Mesodermal cell (in vitro differentiated cells): ENCODE measurements at regions not wholly inside any gene's neighbourhood (a gene's known extent, or its start where the extent isn't known, plus 50 kb on each side); places are given as distances from the start of the nearest gene placed in this dataset.
A peak's percentile ranks its signal among the peaks of the same experiment; 100 is the strongest.
"Not testable (repeated sequence)": the region's sequence is repeated elsewhere in the genome, so short reads cannot be mapped to it uniquely, and the experiment has no call there.

Source experiments
- H3K27ac ChIP-seq: 2 replicates; pipeline ENCODE4 v1.7.0; 2013; ENCODE audit warnings: mild to moderate bottlenecking, low read depth, low read length, moderate library complexity; ENCODE audit not compliant: severe bottlenecking
- H3K36me3 ChIP-seq: 2 replicates; pipeline ENCODE4 v1.7.1; 2013; ENCODE audit warnings: mild to moderate bottlenecking, low read length, moderate library complexity; ENCODE audit not compliant: control insufficient read depth, insufficient read depth
- H3K4me1 ChIP-seq: one replicate; pipeline ENCODE4 v1.7.1; 2013; ENCODE audit warnings: mild to moderate bottlenecking, low read length; ENCODE audit not compliant: insufficient read depth, control insufficient read depth, poor library complexity, severe bottlenecking
- H3K4me3 ChIP-seq: 2 replicates; pipeline ENCODE4 v1.7.0; 2013; ENCODE audit warnings: low read length, control low read depth, mild to moderate bottlenecking; ENCODE audit not compliant: insufficient read depth, poor library complexity, severe bottlenecking; ENCODE audit errors: extremely low read depth
- H3K9me3 ChIP-seq: 2 replicates; pipeline ENCODE4 v1.7.1; 2013; ENCODE audit warnings: mild to moderate bottlenecking, low read length, moderate library complexity; ENCODE audit not compliant: control insufficient read depth
- WGBS, 2 experiments: methylation state at CpG; one replicate each; pipeline ENCODE4 v1.1.5; 2013; ENCODE audit warnings: missing lambda C conversion rate in 2 of 2; ENCODE audit not compliant: insufficient coverage in 2 of 2; 5-methylcytosine and 5-hydroxymethylcytosine counted together

DNA sequence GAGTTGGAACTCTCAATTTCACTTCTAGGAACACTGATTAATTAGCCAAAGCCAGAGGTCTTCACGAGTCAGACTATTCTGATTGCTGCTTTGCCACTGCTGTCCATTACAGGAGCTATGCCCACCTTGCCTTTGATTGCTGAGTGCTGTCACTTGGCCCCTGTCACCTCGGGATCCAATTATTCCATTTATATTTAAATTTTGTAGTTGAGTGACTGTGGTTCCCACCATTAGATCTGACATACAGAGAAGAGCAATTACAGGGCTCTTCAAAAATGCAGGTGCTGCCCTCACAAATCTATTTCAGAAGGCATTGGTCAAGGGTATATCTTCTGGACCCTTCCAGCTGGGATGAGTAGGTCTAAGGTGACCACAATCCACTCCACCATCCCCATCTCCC, 200.8 kb downstream of the GJA1 start:
- not testable (repeated sequence) for H3K4me3 ChIP-seq

DNA sequence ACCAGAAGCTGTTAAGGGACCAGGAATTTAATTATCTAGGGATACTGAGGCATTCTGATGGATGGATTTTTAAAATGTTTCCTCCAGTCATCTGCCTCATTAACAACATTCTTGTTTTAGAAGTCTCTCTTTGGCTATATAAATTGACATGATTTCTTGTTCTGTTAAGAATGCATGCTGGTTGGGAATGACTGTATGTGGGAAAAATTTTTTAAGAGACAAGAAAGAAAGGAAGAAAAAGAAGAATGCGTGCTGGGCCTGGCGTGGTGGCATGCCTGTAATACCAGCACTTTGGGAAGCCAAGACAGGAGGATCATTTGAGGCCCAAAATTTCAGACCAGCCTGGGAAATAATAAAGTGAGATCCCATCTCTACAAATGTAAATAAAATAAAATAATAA, 203.6 kb downstream of the GJA1 start:
- Histone ChIP-seq H3K36me3 (no peaks in the 10 kb centered on the region), H3K27ac (no peak overlapping the region), H3K4me3 (no peak overlapping the region), H3K9me3 (peaks cover 7% of the 10 kb centered on the region), H3K4me1 (no peaks in the 10 kb centered on the region)
- 75 to 78% methylated on average over 2 of the region's 2 CpGs for WGBS, 2 experiments

More for the DNA sequence above, 200.8 kb downstream of the GJA1 start:
- H3K9me3 ChIP-seq, result peaks cover 24% of the 10 kb centered on the region
- not testable (repeated sequence) for H3K36me3 ChIP-seq, H3K4me1 ChIP-seq, H3K27ac ChIP-seq
- WGBS, 2 experiments, result 100% methylated on average over 1 of the region's 2 CpGs; no CpG with 5 or more reads in 1 of the 2 experiments

DNA sequence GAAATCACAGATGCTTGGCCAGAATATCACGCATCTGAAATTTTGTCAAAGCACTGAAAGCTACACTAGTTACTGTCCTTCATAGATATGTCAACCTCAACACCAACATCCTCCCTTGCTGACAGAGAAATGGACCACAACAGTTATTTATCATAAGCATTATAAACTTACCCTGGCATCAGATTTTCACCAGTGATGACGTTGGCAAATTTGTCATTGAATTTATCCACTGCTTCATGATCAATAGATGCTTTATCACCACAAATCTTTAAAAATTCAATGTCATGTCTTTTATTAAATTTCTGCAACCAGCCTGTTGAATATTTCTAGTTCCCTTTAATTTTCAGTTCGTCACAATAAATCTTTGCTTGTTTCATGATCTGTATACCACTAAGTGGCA, 205.7 kb downstream of the GJA1 start:
- H3K9me3 ChIP-seq, result peaks cover 7% of the 10 kb centered on the region
- H3K36me3 ChIP-seq, result no peaks in the 10 kb centered on the region
- no peak overlapping the region for H3K27ac ChIP-seq
- H3K4me1 ChIP-seq, result no peaks in the 10 kb centered on the region
- 66 to 73% methylated on average over 2 of the region's 3 CpGs for whole genome bisulfite sequencing, 2 experiments
- no peak overlapping the region for H3K4me3 ChIP-seq

DNA sequence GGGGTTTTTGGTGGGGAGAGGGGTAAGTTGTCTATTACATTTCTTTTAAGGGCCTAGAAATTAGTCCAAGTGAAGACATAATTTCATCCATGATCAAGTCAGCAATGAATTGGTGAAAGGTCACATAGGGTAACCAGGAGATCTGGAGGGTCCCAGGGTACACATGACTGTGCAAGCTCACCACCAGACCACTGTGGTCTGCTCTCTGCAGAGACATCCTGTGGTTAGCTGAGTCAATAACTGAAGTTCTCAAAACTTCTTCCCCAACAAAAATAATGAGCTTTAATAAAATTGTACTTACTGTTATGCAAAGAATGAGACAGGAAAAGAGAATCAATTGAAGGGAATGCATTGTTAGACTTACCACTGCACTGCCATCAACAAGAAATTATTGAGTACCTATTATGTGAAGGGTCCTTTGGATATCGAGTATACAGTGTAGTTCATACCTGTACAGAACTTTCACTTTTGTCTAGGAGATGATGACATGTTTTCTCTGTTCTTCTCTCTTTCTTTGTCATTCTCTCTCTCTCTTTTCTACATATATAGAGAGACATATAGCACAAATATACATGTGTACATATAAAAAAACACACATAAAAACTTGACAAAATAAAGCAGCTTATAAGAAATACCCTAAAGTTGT, 209.8 kb downstream of the GJA1 start:
- no peak overlapping the region for H3K27ac ChIP-seq
- no peaks in the 10 kb centered on the region for H3K36me3 ChIP-seq
- H3K4me3 ChIP-seq, result no peak overlapping the region
- H3K4me1 ChIP-seq, result no peaks in the 10 kb centered on the region
- no CpG with 5 or more reads among the region's 1 CpG for WGBS, 2 experiments
- no peaks in the 10 kb centered on the region for H3K9me3 ChIP-seq

DNA sequence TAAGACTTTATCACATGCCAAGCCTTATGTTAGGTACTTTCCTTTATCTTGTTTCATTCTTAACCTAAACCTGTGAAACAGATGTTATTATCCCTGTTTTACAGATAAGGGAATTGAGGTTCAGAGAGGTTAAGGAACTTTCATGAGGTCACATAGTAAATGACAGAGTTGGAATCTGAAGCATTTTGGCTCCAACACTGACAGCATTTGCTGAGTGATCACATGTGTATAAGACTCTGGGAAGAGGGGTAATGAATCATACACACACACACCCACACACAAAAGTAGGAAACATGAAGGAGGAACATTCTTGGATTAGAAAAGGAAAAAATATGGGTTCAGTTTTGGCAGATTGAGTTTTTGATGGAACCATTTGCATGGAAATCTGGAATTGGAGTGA, 212.5 kb downstream of the GJA1 start:
- H3K4me3 ChIP-seq, result no peak overlapping the region
- H3K27ac ChIP-seq, result no peak overlapping the region
- no peaks in the 10 kb centered on the region for H3K9me3 ChIP-seq

DNA sequence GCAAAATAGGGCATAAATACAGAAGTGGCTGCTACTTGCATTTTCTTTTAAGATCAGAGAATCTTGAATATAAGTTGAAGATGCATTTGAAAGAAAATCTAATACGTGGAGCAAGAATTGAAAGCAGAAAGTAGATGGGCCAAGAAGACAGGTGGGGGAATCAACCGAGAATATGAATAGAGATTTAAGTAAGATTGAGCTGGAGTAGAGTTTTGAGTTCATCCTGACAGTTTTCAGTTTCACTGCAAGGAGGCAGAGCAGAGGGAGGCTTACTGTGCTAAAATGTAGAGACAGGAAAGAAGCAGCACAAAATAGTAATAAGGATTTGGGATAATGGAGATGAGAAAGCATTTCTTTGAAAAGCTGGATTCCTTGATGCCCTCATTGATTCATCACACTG, 214.5 kb downstream of the GJA1 start:
- Histone ChIP-seq H3K4me3 (no peak overlapping the region), H3K4me1 (peaks cover 24% of the 10 kb centered on the region), H3K27ac (no peak overlapping the region), H3K9me3 (no peaks in the 10 kb centered on the region), H3K36me3 (no peaks in the 10 kb centered on the region)
- WGBS, 2 experiments, result 96 to 100% methylated on average over 2 of the region's 2 CpGs

More for the DNA sequence above, 212.5 kb downstream of the GJA1 start:
- Histone ChIP-seq H3K4me1 (peaks cover 16% of the 10 kb centered on the region), H3K36me3 (no peaks in the 10 kb centered on the region)

DNA sequence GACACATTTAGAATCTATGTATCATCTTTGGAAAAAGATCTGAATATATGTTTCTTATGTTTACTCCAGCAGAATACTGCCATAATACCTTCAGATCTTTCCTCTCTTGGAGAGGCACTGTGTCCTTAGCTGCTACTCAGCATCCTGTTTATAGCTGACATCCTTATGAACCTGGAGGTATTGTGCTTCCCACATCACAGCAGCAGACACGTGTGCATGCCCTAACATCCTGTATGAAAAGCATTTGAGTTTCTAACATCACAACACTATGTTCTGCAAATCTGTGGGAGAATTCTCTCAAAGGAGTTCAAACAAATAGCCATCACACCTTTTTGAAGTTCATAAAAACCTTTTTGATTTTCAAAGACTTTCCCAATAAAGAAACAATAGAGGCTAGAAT, 216.0 kb downstream of the GJA1 start:
- Histone ChIP-seq H3K4me1 (peaks cover 27% of the 10 kb centered on the region), H3K4me3 (no peak overlapping the region), H3K36me3 (no peaks in the 10 kb centered on the region), H3K9me3 (no peaks in the 10 kb centered on the region), H3K27ac (peak overlapping the region; percentile 58)
- WGBS, 2 experiments, result 40% methylated on average over 1 of the region's 1 CpG; no CpG with 5 or more reads in 1 of the 2 experiments

DNA sequence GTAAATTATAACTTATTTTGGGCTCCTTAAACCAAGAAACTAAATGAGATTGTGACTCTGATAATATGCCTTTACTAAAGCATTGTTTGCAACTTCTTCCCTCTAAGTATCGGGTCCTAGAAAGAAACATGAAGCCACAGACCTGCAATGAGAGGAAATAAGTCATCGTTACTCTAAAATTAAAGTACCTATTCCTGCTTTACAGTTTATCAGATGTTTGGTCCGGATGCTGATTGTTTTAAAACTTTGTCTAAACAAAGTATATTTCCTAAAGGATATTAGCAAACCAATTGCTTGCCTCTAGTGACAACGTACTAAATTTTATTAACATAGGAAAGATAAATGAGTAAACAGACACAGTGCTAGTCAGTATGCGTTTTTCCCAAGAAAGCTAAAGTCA, 216.8 kb downstream of the GJA1 start:
- no peaks in the 10 kb centered on the region for H3K9me3 ChIP-seq
- H3K36me3 ChIP-seq, result no peaks in the 10 kb centered on the region
- no peak overlapping the region for H3K4me3 ChIP-seq
- peak overlapping the region; percentile 58 for H3K27ac ChIP-seq
- WGBS, 2 experiments, result 80% methylated on average over 1 of the region's 5 CpGs; no CpG with 5 or more reads in 1 of the 2 experiments
- H3K4me1 ChIP-seq, result peaks cover 30% of the 10 kb centered on the region

DNA sequence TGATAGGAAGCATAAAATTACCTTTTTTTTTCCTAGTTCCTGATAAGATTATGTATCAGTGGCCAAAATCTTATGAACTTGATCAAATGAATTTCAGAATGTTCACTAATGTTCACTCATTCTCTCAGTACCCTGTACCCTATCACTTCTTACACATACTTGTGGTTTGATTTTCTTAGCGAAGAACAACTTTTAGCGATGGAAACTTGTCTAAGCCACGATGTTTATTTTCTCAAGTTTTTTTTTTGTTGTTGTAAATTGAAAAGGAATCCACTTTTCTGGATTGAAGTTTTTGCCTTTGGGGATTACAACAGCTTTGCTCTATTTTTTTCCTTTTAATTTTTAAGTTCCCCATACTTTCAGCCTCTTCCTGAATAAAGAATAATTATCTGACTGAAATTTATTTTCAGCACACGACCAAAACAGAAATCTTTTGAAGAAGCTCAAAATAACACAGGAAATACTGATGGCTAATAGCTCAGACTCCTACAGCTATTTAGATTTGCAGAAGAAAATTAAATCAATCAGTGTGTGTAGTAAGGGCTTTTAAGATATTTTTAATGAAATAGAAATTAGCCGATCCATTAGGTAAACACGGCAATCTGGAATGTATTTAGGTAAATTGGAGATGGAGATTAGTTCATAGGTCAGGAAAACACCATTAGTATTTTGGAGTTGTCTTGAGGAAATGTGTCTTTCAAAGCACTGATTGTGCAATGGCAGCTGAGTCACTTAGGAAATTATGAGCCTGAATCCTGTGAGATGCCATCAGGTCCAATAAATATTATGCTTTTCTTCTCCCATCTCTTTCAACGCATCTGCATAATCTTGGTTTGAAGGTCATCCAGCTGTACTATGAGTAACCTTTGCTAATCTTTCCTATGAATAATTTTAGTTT, 217.5 kb downstream of the GJA1 start:
- no peak overlapping the region for H3K4me3 ChIP-seq
- peaks cover 30% of the 10 kb centered on the region for H3K4me1 ChIP-seq
- H3K27ac ChIP-seq, result peak overlapping the region; percentile 58
- no peaks in the 10 kb centered on the region for H3K9me3 ChIP-seq
- no peaks in the 10 kb centered on the region for H3K36me3 ChIP-seq
- 87 to 98% methylated on average over 3 to 4 of the region's 7 CpGs for WGBS, 2 experiments

DNA sequence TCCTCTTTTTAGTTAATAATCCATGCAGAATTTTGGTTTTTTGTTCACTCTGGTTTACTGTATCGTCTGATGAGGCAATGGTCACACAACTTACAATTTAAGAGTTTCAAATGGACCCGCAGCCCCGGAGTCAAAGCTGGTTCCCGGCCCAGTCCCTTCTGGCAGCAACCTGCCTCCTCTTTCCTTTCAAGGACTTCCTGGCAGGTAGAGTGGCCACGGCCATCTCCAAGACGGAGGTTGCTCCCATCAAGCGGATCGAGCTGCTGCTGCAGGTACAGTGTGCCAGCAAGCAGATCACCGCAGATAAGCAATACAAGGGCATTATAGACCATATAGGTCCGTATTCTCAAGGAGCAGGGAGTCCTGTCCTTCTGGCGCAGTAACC, 218.2 kb downstream of the GJA1 start:
- H3K4me3 ChIP-seq, result no peak overlapping the region
- H3K4me1 ChIP-seq, result peaks cover 30% of the 10 kb centered on the region
- no peaks in the 10 kb centered on the region for H3K36me3 ChIP-seq
- 92 to 96% methylated on average over 7 to 11 of the region's 11 CpGs for WGBS, 2 experiments
- no peak overlapping the region for H3K27ac ChIP-seq
- H3K9me3 ChIP-seq, result no peaks in the 10 kb centered on the region

DNA sequence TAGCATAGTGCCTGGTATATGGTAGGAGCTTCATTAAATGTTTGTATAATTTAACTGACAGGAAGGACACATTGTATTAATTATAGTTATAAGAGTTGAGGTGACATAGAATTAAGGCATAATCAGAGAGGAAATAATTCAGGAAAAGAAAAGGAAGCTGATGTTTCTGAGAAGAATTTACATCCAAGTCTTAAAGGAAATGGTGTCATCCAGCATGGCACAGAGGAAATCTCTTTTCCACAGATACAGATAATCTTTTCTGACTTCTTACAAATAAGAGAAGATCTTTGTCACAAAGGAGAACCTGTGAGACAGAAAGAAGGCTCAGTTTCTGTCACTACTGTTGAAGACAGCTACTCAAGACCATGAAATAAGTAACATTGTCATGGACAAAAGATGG, 222.5 kb downstream of the GJA1 start:
- H3K36me3 ChIP-seq, result no peaks in the 10 kb centered on the region
- H3K27ac ChIP-seq, result no peak overlapping the region
- H3K9me3 ChIP-seq, result no peaks in the 10 kb centered on the region
- no peak overlapping the region for H3K4me3 ChIP-seq
- peaks cover 13% of the 10 kb centered on the region for H3K4me1 ChIP-seq
